NCI-H2196 treated with DMSO at 0.1 percent for 48 hours (cell line): ENCODE measurements at regions not wholly inside any gene's neighbourhood (a gene's known extent, or its start where the extent isn't known, plus 50 kb on each side); places are given as distances from the start of the nearest gene placed in this dataset.

ENCODE experiments used
- DNase-seq: peaks from one replicate; lab custom pipeline; 2025; ENCODE audit not compliant: unreplicated experiment; lab: John Stamatoyannopoulos, UW

- no peak for DNase-seq
These were observed 96.6 kb upstream of the POU2AF2 start for GRCh38 chr11:111148953-111149352.

DNA sequence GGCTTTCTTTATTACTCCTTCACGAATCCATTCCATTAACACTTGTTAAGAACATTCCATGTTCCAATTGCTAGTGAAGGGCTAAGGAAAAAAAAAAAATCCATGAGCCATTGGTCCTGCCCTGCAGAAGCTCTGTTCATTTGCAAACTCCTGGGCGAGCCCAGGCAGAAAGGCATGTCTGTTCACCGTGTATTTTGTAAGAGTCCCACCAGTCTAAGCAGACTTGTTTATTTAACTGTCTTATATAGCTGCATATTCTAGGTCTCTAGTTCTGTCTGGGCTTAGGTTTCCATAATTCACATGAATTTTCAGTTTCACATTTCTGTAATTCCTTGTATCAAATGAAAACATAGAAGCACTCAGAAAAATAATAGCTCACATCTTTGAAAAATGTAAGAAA, 97.4 kb upstream of the POU2AF2 start:
- no peak for DNase-seq

DNA sequence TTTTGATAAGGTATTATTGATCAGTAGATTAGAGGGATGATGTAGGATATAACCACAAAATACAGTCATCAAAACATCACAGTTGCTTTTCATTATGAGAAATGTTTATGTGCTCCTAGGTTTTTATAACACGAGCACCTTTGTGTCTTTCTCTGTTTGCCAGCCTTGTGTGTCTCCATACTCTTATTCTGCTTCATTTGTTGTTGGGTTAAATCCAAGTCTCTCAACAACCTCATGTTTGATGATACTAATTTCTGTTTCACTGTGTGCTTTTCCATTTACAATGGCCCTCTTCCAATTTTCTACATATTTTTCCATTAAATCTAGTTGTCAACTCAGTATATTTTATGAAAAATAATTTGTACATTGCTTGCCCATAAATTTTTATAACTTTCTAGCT, 107.7 kb upstream of the POU2AF2 start:
- no peak for DNase-seq

- DNase-seq: no peak
These were observed 109.6 kb upstream of the POU2AF2 start for GRCh38 chr11:111135778-111136570.

- DNase-seq: no peak
These were observed 110.4 kb upstream of the POU2AF2 start for GRCh38 chr11:111135101-111135500.

DNA sequence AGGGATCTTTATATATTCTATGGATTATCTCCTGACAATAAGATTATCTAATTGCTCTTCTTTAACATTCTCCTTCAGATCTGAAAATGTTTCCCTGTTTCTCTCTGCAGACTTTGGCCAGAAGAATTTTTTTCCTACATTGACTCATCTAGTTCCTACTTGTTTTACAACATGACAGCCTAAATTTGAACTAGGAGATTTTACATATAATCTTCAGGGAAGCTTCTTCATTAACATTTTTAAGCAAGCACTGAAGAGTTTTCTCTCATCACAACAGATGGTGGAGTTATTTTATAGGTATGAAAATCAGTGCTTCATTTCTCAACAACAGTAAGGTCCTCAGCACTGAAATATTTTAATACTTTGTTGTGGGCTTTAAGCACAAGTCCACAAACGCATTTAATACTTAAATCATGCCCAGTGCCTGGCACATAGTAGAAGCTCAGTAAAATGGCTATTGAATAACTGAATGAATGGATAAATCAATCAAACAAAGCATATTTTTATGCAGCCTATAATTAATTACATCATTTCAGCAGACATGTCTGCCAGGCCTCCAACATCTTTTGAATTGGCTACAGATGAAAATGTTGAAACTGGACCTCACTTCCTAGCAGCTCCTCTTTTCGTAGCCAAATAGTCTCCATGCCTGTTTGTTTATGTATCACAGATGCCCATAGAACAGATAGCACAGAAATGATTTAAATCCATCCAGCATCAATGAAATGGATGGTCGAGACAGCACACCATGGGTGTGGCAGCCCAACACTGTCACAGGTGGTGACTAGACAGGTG, 117.3 kb upstream of the POU2AF2 start:
- no peak for DNase-seq

DNA sequence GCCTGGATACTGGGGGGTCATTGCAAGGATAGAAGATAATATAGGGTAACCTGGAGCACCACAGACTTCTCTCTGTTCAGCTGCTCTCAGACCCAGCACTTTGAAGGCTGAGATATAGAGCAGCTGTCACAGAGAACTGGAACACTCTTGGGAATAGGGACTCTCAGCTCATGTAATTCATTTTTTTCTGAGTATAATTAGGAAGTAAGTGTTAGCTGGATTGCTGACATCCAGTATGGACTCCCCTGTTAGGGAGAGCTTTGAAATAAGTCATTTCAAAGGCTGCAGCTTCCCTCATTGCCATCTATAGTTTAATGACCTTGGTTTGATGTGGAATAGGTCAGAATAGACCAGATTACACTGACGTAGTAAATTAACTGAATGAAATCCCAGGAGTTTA, 120.8 kb upstream of the POU2AF2 start:
- no peak for DNase-seq

GRCh38 chr11:111123463-111124398, 121.8 kb upstream of the POU2AF2 start:
- DNase-seq: no peak

GRCh38 chr11:111120696-111121302, 124.7 kb upstream of the POU2AF2 start:
- no peak for DNase-seq

GRCh38 chr11:111120161-111120560, 125.4 kb upstream of the POU2AF2 start:
- DNase-seq: no peak

- DNase-seq: no peak
These were observed 125.8 kb upstream of the POU2AF2 start for GRCh38 chr11:111119751-111120150.

DNA sequence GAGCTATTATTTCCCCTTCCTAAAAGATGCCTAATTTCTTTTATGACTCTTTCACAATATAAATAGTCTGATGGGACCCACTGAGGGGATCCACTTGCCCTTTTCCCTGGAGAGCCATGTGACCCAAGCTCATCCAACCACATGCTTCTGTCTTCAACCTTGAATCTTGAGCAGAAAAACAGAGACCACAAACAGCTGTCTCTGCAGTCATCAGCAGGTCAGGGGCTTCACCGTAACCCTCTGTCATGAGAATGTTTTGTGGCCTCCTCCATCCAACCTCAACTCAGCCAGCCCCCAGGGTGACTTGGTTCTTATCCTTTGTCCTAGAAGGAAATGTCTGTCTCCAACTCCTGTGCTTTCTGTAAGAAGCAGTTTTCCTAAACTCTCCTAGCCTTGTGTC, 129.6 kb upstream of the POU2AF2 start:
- DNase-seq: no peak

DNA sequence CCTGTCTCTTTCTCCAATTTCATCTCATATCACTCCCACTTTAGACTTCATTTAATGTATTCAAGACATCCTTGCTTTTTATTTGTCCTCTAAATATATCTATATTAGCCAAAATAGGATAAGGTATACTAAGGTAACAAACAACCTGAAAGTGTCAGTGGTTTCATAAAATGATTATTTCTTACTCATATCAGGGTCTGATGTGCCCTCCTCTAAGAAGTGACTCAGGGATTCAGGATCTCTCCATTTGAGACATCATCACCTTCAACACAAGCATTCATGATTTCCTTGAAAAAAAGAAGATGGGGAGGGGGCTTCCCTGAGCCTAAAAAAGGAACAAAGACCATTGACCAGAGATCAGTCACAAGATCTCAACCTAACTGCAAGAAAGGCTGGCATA, 131.4 kb upstream of the POU2AF2 start:
- DNase-seq: no peak

GRCh38 chr11:111112614-111113013, 132.9 kb upstream of the POU2AF2 start:
- no peak for DNase-seq

- no peak for DNase-seq
These were observed 138.0 kb upstream of the POU2AF2 start for GRCh38 chr11:111107501-111107900.

GRCh38 chr11:111106641-111107040, 138.9 kb upstream of the POU2AF2 start:
- no peak for DNase-seq

DNA sequence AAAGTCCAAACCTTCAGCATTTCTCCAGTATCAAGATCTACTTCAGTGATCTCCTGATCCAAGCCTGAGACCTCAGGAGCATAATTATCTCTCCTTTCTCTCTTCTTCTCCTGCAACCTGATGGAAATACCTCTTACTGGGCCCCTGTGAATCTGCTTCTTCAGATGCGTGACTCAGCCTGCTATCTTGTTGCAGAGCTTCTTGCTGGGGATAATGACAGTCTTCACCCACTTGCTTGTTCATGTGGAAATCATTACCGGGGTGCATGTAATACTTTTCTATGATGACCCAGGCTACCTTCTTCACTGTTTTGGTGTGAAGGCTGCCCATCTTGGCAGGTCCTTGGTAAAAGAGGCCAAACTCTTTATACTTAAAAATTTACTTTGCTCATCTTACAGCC, 140.0 kb upstream of the POU2AF2 start:
- DNase-seq: no peak

DNA sequence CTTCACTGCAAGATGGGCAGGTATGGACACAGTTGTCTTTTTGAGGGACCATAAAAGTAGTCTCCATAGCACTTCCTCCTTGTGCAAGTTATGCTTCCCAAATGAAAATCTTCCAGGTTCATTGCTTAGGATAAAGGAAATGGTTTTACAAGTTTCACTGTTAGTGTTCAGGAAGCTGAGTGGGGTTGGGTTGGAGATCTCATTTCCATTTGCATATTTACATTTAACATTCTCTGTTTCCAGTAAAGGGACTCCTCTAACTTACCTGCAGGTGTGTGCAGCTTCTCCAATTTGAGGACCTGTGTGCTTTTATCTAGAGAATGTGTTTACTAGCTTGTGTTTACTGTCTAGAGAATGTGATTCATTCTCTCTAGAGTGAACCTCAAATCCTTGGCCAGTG, 141.3 kb upstream of the POU2AF2 start:
- no peak for DNase-seq

DNA sequence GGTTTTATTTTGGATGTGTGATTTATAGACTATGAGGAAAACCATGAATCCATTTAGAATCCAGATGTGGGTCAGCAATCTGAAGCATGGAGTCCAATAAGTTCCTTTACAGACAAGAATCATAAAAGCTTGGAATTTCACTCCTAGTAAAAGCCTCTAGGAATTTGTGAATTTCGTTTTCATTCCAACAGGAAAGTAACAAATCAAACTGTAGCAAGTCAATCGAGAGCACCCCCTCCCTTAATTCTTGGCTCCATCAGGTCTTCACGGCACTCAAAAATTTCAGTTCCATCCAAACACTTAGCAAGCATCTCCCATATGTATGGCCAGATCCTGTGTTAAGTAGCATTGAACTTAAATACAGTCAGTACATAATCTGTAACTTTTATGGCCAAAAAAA, 143.6 kb upstream of the POU2AF2 start:
- DNase-seq: no peak

DNA sequence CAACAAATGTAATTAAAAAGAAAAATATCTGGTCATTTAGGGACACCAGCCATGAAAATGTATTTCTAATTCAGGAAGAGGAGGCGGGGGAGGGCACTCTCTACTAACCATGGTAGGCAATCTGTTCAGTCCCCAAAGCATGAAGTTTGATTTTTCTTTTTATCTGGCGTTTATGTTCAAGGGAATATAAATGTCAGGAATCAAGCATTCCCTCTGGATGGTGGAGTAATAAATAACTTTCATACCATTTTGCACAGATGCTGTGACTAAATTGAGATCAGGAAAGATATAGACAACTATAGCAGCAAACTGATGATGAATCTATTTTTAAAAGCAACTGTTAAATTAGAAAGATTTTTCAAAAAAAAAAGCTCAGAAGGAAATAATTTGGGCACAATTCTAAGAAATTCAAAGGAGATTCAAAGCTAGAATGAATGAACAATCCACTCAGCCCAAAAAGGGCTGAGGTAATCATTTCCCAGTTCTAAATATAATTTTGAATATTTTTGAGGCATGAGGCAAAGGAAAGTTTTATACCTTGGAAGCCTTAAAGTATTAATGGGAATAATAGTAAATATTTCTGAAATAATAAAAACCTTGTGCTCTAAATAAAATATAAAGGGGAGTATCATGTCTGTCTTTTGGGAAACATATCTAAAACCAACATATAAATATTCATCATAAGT, 146.4 kb upstream of the POU2AF2 start:
- DNase-seq: no peak
